SHP77 (cell line): ENCODE measurements at regions not wholly inside any gene's neighbourhood (a gene's known extent, or its start where the extent isn't known, plus 50 kb on each side); places are given as distances from the start of the nearest gene placed in this dataset.
"Not testable (repeated sequence)": the region's sequence is repeated elsewhere in the genome, so short reads cannot be mapped to it uniquely, and the experiment has no call there.

Source experiments
- DNase-seq, 2 experiments: peaks; one replicate each; lab custom pipeline; 2025; lab: John Stamatoyannopoulos, UW

DNA sequence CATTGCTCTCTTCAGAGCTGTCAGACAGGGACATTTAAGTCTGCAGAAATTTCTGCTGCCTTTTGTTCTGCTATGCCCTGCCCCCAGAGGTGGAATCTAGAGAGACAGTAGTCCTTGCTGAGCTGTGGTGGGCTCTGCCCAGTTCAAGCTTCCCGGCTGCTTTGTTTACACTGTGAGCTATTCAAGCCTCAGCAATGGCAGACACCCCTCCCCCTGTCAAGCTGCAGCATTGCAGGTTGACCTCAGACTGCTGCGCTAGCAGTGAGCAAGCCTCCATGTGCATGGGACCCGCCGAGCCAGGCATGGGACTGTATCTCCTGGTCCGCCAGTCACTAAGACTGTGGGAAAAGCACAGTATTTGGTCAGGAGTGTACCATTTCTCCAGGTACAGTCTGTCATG, 53.6 kb upstream of the MAPK10 start:
- peak in 1 of 2 experiments; percentile 1 for DNase-seq

- DNase-seq, result no peak
These were observed 54.8 kb upstream of the MAPK10 start for GRCh38 chr4:86414686-86415085.

GRCh38 chr4:86416081-86416480, 56.2 kb upstream of the MAPK10 start:
- no peak for DNase-seq

DNA sequence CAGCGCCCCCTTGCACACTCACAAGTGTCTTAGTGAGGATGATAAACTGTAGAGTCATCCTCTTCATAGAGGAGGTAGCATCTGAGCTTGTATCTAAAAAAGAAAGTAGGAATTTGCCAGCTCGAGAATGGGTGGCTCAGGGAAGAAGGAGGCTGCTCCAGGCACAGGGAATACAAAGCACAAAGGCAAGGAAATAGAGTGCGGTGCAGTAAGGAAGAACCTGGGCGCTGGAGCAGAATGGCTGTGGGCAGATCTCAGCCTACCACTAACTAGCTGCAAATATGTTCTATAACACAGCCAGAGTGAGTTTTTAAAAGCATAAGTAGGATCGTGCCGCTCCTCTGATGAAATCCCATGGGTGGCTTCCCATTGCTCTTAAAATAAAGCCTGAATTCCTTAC, 61.6 kb upstream of the MAPK10 start:
- DNase-seq, result no peak

GRCh38 chr4:86431543-86432116, 71.8 kb upstream of the MAPK10 start:
- no peak for DNase-seq

DNA sequence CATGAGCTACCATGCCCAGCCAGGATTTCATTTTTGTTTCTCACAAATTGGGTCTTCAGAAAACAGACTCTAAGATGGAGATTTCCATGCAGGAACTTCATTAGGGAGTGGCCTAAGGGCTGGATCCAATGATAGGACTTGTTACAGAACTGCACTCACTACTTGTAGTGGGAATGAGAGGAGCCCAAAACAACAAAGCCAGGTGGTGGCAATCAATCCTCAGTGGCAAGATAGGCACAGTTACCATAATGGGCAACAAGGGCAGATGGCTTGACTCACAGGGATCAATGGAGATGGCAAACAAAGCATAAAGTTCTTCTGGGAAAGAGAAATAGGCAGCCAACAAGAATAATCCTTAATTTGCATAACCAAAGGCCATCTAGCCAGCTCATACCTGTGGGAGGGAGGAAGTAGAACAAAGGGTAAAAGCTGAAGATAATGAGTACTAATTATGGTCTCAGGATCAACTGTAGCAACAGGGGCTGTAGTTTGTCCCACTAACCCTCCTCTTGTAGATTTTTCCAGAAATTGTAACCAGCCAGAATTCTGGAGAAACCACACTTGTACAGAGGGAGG, 72.8 kb upstream of the MAPK10 start:
- peak; percentile 9 to 25 for DNase-seq

- DNase-seq, result no peak
These were observed 79.4 kb upstream of the MAPK10 start for GRCh38 chr4:86439293-86439692.

DNA sequence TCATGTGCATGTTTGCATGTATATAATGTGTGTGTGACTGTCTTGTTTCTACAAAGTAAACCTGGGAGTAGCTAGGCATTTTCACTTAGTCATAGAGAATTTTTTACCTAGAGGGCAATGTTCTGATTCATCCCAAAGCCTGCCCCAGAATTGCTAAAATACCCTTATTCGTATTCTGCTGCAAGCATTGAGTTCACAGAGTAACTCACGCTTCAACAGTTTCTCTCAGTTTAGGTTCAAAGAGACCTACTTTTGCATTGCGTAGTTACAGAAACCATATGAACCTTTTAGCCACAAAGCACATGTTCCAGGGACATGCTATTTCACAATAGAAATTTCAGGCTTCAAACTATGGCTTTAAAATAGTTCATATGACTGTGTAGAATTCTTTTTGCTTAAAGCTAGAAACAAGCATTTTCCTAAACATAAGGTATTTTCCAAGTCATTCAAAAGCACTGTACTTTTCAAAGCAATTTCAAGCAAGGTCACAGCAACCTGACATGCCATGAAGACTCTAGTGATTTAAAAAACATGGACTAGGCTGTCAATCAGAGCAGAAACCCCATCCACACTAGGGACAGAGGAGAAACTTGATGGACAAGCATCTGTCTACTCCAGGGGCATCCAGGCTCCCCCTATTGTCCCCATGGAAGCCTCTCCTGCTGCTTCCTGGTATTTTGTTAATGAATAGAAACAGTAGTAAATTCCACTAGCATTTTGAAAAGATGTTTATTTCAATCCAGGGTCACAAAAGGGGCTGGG, 81.5 kb upstream of the MAPK10 start:
- DNase-seq, result no peak

DNA sequence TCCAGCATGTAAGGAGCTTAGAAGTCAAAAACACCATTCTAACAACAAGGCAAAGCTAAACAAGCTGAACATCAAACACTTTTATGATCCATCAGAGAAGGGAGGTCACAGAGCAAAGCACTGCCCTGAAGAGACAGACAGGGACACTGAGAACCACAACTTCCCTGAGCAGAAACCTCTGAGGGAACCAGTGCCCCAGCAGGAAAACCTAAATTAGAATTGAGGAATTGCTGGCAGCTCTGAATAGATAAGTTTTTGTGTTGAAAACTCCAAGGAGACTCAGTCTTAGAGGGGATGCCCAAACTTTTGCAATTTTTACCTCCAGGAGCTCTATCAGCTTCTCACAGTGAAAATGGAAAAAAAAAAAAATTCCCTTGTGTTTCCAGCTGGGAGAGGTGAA, 83.0 kb upstream of the MAPK10 start:
- DNase-seq, result no peak

- DNase-seq, result no peak
These were observed 83.6 kb upstream of the MAPK10 start for GRCh38 chr4:86443495-86443894.

DNA sequence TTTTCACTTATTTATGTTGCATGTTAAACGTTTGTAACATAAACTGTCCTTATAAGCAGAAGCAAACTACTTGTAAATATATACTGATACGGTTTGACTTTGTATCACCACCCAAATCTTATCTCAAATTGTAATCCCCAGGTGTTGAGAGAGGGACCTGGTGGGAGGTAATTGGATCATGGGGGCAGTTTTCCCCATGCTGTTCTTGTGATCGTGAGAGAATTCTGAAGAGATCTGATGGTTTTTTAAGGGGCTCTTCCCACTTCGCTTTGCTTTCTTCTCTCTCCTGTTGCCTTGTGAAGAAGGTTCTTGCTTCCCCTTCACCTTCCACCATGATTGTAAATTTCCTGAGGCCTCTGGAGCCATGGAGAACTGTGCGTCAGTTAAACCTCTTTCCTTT, 87.1 kb upstream of the MAPK10 start:
- no peak for DNase-seq

GRCh38 chr4:86448871-86449270, 89.0 kb upstream of the MAPK10 start:
- DNase-seq, result peak; percentile 36 to 40

GRCh38 chr4:86449746-86450588, 90.1 kb upstream of the MAPK10 start:
- peak; percentile 2 to 29 for DNase-seq

- no peak for DNase-seq
These were observed 91.0 kb upstream of the MAPK10 start for GRCh38 chr4:86450861-86451260.

DNA sequence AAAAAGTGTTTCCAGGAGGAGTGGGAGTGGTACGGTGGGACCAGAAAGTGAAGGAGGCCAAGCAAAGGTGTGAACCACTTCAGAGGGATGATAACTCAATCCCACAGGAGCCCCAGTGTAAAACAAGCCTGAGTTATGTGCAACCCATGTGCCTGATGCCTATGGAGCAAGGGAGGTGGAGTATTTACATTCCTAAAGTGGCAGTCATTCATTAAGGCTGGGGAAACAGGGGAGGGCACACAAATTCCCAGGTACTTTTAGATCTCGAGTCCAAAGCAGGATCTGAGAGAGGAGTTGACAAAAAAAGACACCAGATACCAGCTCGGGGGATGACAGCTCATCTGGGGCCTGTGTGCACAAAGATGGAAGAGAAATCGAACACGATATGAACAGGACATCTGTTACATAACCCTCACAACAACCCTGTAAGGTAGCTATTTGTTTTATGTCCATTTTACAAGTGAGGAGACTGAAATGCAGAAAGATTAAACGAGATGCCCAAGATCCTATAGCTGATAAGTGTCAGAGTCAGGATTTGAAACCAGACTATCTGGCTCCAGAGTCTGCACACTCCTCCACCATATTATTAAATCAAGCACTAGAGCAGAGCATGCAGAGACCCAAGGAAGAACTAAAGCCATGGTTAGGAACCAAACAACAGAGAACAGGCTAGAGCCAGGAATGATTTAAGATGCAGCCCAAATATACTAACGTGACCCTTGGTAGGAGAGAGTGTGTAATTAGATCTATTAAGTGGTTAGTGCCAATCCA, 91.9 kb upstream of the MAPK10 start:
- DNase-seq, result peak in 1 of 2 experiments; percentile 20

DNA sequence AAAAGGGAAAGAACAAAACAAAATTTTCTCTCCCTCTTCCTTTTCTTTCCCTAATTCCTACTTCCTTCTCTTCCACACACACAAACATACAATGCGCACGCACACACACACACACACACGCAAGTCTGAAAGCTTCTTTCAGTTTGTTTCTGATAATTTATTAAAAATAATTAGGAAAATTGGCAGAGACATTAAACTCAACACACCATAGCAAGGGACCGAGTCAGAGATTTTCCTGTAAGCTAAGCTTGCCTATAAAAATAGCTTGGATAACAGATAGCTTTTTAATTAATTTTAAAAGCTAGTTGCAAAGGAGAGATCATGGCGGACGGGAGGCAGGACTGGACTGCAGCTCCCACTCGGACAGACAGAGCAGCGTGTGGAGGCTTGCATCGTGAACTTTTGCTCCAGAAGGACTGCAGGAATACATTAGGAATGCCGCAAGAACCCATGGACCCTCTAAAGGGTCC, 92.6 kb upstream of the MAPK10 start:
- peak; percentile 13 to 20 for DNase-seq

DNA sequence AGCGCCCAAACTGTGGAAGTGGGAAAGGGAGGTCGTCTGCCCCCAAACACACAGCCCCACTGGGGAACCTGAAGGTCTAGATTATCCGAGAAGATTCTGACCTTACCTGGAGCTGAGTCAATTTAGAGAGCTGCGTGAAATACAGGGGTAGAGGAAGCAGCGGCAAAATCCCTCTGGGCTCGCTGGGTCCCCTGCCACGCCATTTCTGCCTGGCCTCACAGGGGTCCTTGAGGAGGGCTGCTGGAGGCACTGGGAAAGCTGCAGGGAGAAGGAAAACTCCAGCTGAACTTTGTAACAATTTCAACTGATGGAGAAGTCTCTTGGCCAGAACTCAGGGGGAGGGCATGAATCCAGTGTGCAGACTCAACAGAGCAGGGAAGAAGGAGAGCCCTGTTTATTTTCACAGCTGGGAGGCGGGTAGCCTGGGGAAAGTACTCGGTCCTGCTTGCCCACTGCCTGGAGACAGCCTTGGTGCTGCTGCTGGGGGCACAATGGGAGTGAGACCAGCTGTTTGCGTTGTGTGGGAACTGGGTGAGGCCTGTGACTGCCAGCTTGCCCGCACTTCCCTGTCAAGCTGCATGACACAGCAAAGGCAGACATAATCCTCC, 93.2 kb upstream of the MAPK10 start:
- DNase-seq, result peak; percentile 50 to 56

DNA sequence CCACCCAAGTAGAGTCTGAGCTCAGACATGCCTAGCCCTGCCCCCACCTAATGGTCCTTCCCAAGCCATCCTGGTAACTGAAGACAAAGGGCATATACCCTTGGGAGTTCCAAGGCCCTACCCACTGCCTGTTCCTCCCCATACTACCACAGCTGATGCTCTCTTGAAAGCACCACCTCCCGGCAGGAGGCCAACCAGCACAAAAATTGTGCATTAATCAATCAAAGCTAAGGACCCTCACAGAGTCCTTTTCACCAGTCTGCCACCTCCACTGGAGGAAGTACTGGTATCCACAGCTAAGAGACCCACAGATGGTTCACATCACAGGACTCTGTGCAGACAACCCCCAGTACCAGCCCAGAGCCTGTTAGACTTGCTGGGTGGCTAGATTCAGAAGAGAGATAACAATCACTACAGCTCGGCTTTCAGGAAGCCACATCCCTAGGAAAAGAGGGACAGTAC, 93.8 kb upstream of the MAPK10 start:
- peak; percentile 38 to 53 for DNase-seq

DNA sequence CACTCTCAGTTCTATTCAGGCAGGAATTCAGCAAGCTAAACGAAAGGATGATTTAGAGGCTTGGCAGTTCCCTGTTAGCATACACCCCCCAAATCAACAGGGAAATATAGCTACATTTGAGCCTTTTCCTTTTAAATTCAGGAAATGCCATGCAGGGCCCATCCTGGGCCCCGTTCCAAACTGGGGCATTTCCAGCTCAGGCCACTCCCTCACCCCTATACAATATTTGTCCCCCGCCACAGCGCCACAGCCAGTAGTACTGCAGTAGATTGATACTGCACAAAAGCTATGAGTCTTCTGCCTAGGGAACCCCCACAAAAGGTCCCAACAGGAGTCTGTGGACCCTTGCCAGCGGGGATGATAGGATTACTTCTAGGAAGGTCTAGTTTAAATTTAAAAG, 102.0 kb upstream of the MAPK10 start:
- DNase-seq, result no peak

GRCh38 chr4:86472377-86473019, 112.6 kb upstream of the MAPK10 start:
- no peak for DNase-seq

GRCh38 chr4:86478151-86478550, 116.0 kb upstream of the PTPN13 start:
- not testable (repeated sequence) for DNase-seq
